ENCODE measurements at regions not wholly inside any gene's neighbourhood (a gene's known extent, or its start where the extent isn't known, plus 50 kb on each side); places are given as distances from the start of the nearest gene placed in this dataset.

DNA sequence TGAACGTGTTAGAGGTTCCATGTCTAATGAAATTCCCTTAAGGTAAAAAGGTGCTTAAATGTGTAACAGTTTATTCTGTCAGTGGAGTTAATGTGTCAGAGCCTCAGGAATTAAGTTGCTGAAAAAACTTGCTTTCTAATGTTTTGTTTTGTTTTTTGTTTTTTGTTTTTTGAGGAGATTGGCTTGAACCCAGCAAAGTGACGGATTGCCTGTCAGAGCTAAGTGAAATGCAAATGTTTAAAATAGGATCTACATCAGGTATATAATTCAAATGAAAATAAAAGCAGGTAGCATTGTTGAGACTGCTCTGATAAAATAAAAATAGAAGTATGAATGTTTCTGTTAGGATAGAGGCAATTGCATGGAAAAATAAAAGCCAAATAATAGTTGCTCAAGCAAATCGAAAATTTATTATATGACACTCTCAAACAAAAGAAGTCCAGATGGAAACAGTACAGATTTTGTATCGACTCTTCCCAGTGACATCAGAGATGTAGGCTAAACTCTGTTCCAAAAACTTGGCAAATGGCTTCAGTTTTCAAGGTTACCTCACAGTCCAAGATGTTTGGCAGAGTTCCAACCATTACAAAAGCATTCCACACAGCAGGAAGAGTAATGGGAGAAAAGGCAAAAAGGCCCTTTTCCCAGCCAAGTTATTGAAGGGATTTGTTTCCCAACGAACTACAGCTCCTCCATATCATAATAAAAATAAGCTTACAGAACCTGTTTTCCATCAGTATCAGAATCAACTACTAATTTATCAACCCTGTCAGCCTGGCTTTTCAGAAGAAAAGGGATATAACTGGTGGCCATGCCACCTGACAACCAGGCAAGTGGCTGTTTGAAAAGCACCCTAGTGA lies 291.0 kb downstream of the TBL1XR1 start:
- TF ChIP-seq, protein P1, sequence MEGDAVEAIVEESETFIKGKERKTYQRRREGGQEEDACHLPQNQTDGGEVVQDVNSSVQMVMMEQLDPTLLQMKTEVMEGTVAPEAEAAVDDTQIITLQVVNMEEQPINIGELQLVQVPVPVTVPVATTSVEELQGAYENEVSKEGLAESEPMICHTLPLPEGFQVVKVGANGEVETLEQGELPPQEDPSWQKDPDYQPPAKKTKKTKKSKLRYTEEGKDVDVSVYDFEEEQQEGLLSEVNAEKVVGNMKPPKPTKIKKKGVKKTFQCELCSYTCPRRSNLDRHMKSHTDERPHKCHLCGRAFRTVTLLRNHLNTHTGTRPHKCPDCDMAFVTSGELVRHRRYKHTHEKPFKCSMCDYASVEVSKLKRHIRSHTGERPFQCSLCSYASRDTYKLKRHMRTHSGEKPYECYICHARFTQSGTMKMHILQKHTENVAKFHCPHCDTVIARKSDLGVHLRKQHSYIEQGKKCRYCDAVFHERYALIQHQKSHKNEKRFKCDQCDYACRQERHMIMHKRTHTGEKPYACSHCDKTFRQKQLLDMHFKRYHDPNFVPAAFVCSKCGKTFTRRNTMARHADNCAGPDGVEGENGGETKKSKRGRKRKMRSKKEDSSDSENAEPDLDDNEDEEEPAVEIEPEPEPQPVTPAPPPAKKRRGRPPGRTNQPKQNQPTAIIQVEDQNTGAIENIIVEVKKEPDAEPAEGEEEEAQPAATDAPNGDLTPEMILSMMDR (IDR thresholded peaks at IDR 0.05; ENCODE audit: borderline replicate concordance, extremely low read depth, low read length, poor library complexity, severe bottlenecking): no peak
- TF ChIP-seq EZH2 (IDR thresholded peaks at IDR 0.05; ENCODE audit: borderline replicate concordance, low read depth, low read length, severe bottlenecking): no peak
